ENCODE measurements at regions not wholly inside any gene's neighbourhood (a gene's known extent, or its start where the extent isn't known, plus 50 kb on each side); places are given as distances from the start of the nearest gene placed in this dataset.

DNA sequence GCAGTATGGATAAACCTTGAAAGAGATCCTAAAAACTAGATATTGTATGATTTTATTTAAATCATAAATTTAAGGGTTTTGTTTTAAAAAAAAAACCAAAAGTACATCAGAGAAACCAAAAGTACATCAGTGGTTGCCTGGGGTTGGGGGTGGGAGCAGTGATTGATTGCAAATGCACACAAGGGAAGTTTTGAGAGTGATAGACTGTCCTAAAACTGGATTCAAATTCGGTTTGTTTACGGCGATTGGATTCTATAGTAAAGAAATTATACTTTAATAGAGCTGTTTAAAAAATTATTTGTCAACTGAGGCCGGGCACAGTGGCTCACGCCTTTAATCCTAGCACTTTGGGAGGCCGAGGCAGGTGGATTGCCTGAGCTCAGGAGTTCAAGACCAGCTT lies 179.8 kb downstream of the METTL4 start:
- H3K36me3 ChIP-seq (ENCODE audit: control insufficient read depth in 2 of 3, insufficient read depth in 3 of 3, low read length in 3 of 3): no peaks in the 10 kb centered on the region
- intact Hi-C loops (cut with DNase I): no loop called here
- TF ChIP-seq, protein P1, sequence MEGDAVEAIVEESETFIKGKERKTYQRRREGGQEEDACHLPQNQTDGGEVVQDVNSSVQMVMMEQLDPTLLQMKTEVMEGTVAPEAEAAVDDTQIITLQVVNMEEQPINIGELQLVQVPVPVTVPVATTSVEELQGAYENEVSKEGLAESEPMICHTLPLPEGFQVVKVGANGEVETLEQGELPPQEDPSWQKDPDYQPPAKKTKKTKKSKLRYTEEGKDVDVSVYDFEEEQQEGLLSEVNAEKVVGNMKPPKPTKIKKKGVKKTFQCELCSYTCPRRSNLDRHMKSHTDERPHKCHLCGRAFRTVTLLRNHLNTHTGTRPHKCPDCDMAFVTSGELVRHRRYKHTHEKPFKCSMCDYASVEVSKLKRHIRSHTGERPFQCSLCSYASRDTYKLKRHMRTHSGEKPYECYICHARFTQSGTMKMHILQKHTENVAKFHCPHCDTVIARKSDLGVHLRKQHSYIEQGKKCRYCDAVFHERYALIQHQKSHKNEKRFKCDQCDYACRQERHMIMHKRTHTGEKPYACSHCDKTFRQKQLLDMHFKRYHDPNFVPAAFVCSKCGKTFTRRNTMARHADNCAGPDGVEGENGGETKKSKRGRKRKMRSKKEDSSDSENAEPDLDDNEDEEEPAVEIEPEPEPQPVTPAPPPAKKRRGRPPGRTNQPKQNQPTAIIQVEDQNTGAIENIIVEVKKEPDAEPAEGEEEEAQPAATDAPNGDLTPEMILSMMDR (IDR thresholded peaks at IDR 0.05; ENCODE audit: borderline replicate concordance, extremely low read depth, insufficient read depth): no peak
- no peak overlapping the region for H3K27ac ChIP-seq (ENCODE audit: low read depth in 2 of 2, low read length in 2 of 2)
- FAIRE-seq (no peak), DNase-seq (no peak)
- H3K4me3 ChIP-seq (ENCODE audit: low read length in 3 of 3): no peak overlapping the region
- no peak overlapping the region for H3K9ac ChIP-seq (ENCODE audit: low read length in 3 of 3)
- no peaks in the 10 kb centered on the region for H3K27me3 ChIP-seq (ENCODE audit: control insufficient read depth, insufficient read depth, low read length)
- peaks cover 0 to 2% (median 1%) of the 10 kb centered on the region in 3 donors for H3K9me3 ChIP-seq (ENCODE audit: control insufficient read depth in 2 of 3, insufficient read depth in 1 of 3, low read length in 3 of 3)
- no peaks in the 10 kb centered on the region for H3K4me1 ChIP-seq (ENCODE audit: control insufficient read depth in 2 of 3, insufficient read depth in 2 of 3, low read depth in 1 of 3, low read length in 3 of 3)

DNA sequence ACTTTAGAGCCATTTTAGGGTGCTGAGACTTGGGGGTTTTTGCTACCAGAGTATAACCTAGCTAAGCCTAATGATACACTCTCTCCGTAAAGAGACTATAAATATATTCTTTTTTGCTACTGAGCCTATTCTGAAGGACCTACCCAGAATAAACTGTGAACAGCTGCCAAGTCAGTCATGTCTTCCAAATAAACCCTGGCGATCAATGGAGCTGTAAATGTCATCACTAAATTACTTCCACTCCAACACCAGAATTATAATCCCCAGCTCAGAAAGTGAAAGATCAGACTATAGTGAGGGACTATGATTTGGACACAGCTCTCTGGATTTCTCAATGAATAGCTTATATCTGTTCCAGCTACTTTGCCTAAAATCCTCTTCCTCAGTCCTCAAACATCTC lies 178.9 kb downstream of the METTL4 start:
- DNase-seq (no peak), FAIRE-seq (no peak)
- no peak overlapping the region for H3K4me3 ChIP-seq (ENCODE audit: low read length in 3 of 3)
- no peak overlapping the region for H3K27ac ChIP-seq (ENCODE audit: low read depth in 2 of 2, low read length in 2 of 2)
- H3K4me1 ChIP-seq (ENCODE audit: control insufficient read depth in 2 of 3, insufficient read depth in 2 of 3, low read depth in 1 of 3, low read length in 3 of 3): no peaks in the 10 kb centered on the region
- no peak overlapping the region for H3K9ac ChIP-seq (ENCODE audit: low read length in 3 of 3)
- TF ChIP-seq, protein P1 (IDR thresholded peaks at IDR 0.05; ENCODE audit: borderline replicate concordance, extremely low read depth, insufficient read depth): no peak
- H3K27me3 ChIP-seq (ENCODE audit: control insufficient read depth, insufficient read depth, low read length): no peaks in the 10 kb centered on the region
- no peaks in the 10 kb centered on the region for H3K36me3 ChIP-seq (ENCODE audit: control insufficient read depth in 2 of 3, insufficient read depth in 3 of 3, low read length in 3 of 3)
- intact Hi-C loops (cut with DNase I): no loop called here
- peaks cover 0 to 2% (median 1%) of the 10 kb centered on the region in 3 donors for H3K9me3 ChIP-seq (ENCODE audit: control insufficient read depth in 2 of 3, insufficient read depth in 1 of 3, low read length in 3 of 3)

DNA sequence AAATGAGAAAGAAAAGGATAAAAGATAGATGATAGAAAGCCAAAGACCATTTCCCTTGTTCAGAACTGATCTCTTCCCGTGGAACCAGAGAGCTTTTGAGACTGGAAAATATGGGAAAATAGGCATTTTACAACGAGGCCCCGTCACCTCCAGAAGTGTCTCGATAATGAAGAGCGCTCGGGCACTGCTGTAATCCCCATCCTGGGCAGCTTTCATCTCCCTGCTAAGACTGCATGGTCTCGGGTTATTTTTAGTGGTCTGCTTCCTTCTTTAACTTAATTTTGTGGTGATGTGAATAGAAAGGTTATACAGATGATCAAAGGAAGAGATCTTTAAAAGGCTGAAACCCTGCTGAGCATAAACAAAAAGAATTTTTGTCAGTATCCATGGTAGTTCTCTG lies 176.6 kb downstream of the METTL4 start:
- Histone ChIP-seq H3K9ac (ENCODE audit: low read length in 3 of 3) (no peak overlapping the region), H3K9me3 (ENCODE audit: control insufficient read depth in 2 of 3, insufficient read depth in 1 of 3, low read length in 3 of 3) (no peaks in the 10 kb centered on the region), H3K4me1 (ENCODE audit: control insufficient read depth in 2 of 3, insufficient read depth in 2 of 3, low read depth in 1 of 3, low read length in 3 of 3) (no peaks in the 10 kb centered on the region), H3K27me3 (ENCODE audit: control insufficient read depth, insufficient read depth, low read length) (no peaks in the 10 kb centered on the region), H3K4me3 (ENCODE audit: low read length in 3 of 3) (no peak overlapping the region), H3K36me3 (ENCODE audit: control insufficient read depth in 2 of 3, insufficient read depth in 3 of 3, low read length in 3 of 3) (no peaks in the 10 kb centered on the region), H3K27ac (ENCODE audit: low read depth in 2 of 2, low read length in 2 of 2) (no peak overlapping the region)
- DNase-seq (no peak), FAIRE-seq (no peak)
- intact Hi-C loops (cut with DNase I): no loop called here
- TF ChIP-seq, protein P1 (IDR thresholded peaks at IDR 0.05; ENCODE audit: borderline replicate concordance, extremely low read depth, insufficient read depth): no peak

Measured in kidney (tissue), 13 donors.